ENCODE measurements at regions not wholly inside any gene's neighbourhood (a gene's known extent, or its start where the extent isn't known, plus 50 kb on each side); places are given as distances from the start of the nearest gene placed in this dataset.

GRCh38 chr4:13836946-13837912 is 209.7 kb upstream of the BOD1L1 start:
- TF ChIP-seq CTCF (conservative IDR thresholded peaks at IDR 0.05; ENCODE audit: low read depth in 2 of 2) (0 out of 4 replicates have a peak, but pooled peaks of 1 of the 2 experiments have one; percentile 7), ZNF114 (CRISPR knock-in tag; IDR thresholded peaks at IDR 0.05) (no peak), REST (IDR thresholded peaks at IDR 0.05; ENCODE audit: unreplicated experiment) (no peak), ZNF462 (CRISPR knock-in tag; IDR thresholded peaks at IDR 0.05) (no peak), EZH2phosphoT487 (IDR thresholded peaks at IDR 0.05; ENCODE audit: unreplicated experiment) (no peak), POLR2AphosphoS5 (IDR thresholded peaks at IDR 0.05; ENCODE audit: low read depth) (no peak), EZH2 (IDR thresholded peaks at IDR 0.05; ENCODE audit: low read depth, unreplicated experiment) (no peak), JUNB (IDR thresholded peaks at IDR 0.05; ENCODE audit: unreplicated experiment) (no peak), CREB1 (CRISPR knock-in tag; IDR thresholded peaks at IDR 0.05; ENCODE audit: low read depth) (no peak), ETS1 (IDR thresholded peaks at IDR 0.05) (no peak), ZNF331 (CRISPR knock-in tag; IDR thresholded peaks at IDR 0.05; ENCODE audit: low read depth) (no peak), STAT1 (IDR thresholded peaks at IDR 0.05; ENCODE audit: unreplicated experiment) (no peak), NANOG (IDR thresholded peaks at IDR 0.05; ENCODE audit: borderline replicate concordance) (no peak)

Measured in GM23338 (cell line).